Left colon (tissue), 2 donors: ENCODE measurements at regions not wholly inside any gene's neighbourhood (a gene's known extent, or its start where the extent isn't known, plus 50 kb on each side); places are given as distances from the start of the nearest gene placed in this dataset.
A peak's percentile ranks its signal among the peaks of the same experiment; 100 is the strongest.

Experiments used
- ATAC-seq: fragments of 200-7000 bp; cut with Tn5 transposase; one replicate; pipeline ENCODE4 v1.9.1; 2020; ENCODE audit warnings: mild to moderate bottlenecking, moderate library complexity
- DNase-seq, 2 donors: peaks; one replicate each; pipeline ENCODE4 v3.0.0-alpha.2; 2020
- intact Hi-C, 2 donors: fragments of 100-400 bp; cut with DNase I in 1 of 2; cut with micrococcal nuclease in 1 of 2; formaldehyde crosslinking; loops; one replicate each; pipeline versions ENCODE4 v1.11.2 to v1.14.0; 2022; cut with DNase I, micrococcal nuclease
- donor health status: DM: no; HTN: no; CAD: no.
- donor health status: DM: yes; HTN: yes; CAD: no.

- ATAC-seq (no peak), DNase-seq (no peak)
- intact Hi-C loops = no loop called here
These were observed 246.8 kb upstream of the RAB6C start for GRCh38 chr2:129732630-129733026.

GRCh38 chr2:129733041-129733440, 246.4 kb upstream of the RAB6C start:
- intact Hi-C loops = no loop called here
- no peak for DNase-seq
- ATAC-seq = no peak

GRCh38 chr2:129733579-129733978, 245.9 kb upstream of the RAB6C start:
- ATAC-seq = no peak
- no peak for DNase-seq

GRCh38 chr2:129734343-129735034, 245.0 kb upstream of the RAB6C start:
- intact Hi-C loops = no loop called here
- ATAC-seq (no peak), DNase-seq (no peak)

More at GRCh38 chr2:129733579-129733978, 245.9 kb upstream of the RAB6C start:
- intact Hi-C loops = no loop called here

- no peak for ATAC-seq
- intact Hi-C loops = no loop called here
- no peak for DNase-seq
These were observed 243.9 kb upstream of the RAB6C start for GRCh38 chr2:129735576-129735975.

- intact Hi-C loops = no loop called here
- DNase-seq (no peak), ATAC-seq (no peak)
These were observed 241.6 kb upstream of the RAB6C start for GRCh38 chr2:129737660-129738527.

GRCh38 chr2:129738799-129739198, 240.7 kb upstream of the RAB6C start:
- ATAC-seq = no peak
- intact Hi-C loops = no loop called here
- DNase-seq = no peak

- ATAC-seq = no peak
These were observed 239.0 kb upstream of the RAB6C start for GRCh38 chr2:129740504-129740903.

GRCh38 chr2:129741165-129741564, 238.3 kb upstream of the RAB6C start:
- DNase-seq = no peak
- no peak for ATAC-seq
- intact Hi-C loops = no loop called here

More at GRCh38 chr2:129740504-129740903, 239.0 kb upstream of the RAB6C start:
- DNase-seq = no peak
- intact Hi-C loops = no loop called here

- intact Hi-C loops = no loop called here
- no peak for DNase-seq
These were observed 237.8 kb upstream of the RAB6C start for GRCh38 chr2:129741623-129742022.

GRCh38 chr2:129742415-129743180, 236.9 kb upstream of the RAB6C start:
- DNase-seq (no peak), ATAC-seq (no peak)
- intact Hi-C loops = no loop called here

More at GRCh38 chr2:129741623-129742022, 237.8 kb upstream of the RAB6C start:
- ATAC-seq = no peak

GRCh38 chr2:129744141-129744540, 235.3 kb upstream of the RAB6C start:
- intact Hi-C loops = no loop called here
- DNase-seq (no peak), ATAC-seq (no peak)

GRCh38 chr2:129744649-129745048, 234.8 kb upstream of the RAB6C start:
- intact Hi-C loops = no loop called here
- no peak for ATAC-seq
- DNase-seq = no peak

GRCh38 chr2:129747500-129748125, 231.9 kb upstream of the RAB6C start:
- DNase-seq (no peak), ATAC-seq (no peak)
- intact Hi-C loops = no loop called here

- no peak for ATAC-seq
- DNase-seq = no peak
- intact Hi-C loops = no loop called here
These were observed 231.2 kb upstream of the RAB6C start for GRCh38 chr2:129748250-129748649.

GRCh38 chr2:129748653-129749052, 230.8 kb upstream of the RAB6C start:
- DNase-seq = no peak
- peak; percentile 76 for ATAC-seq
- intact Hi-C loops = no loop called here

GRCh38 chr2:129751409-129751808, 228.1 kb upstream of the RAB6C start:
- ATAC-seq (no peak), DNase-seq (no peak)
- intact Hi-C loops = no loop called here

GRCh38 chr2:129752176-129752575, 227.3 kb upstream of the RAB6C start:
- DNase-seq (no peak), ATAC-seq (no peak)
- intact Hi-C loops = no loop called here

GRCh38 chr2:129752686-129753085, 226.8 kb upstream of the RAB6C start:
- DNase-seq (no peak), ATAC-seq (no peak)
- intact Hi-C loops = no loop called here
